Uterus (tissue), 3 donors: ENCODE measurements at regions not wholly inside any gene's neighbourhood (a gene's known extent, or its start where the extent isn't known, plus 50 kb on each side); places are given as distances from the start of the nearest gene placed in this dataset.

Source experiments
- DNase-seq, 2 donors: peaks; one replicate each; pipeline ENCODE4 v3.0.0-alpha.2; 2019 to 2020
- H3K27ac ChIP-seq, 2 donors: fragments of 200-600 bp; sonication (generic); 1 replicate in 1 of 2; 2 replicates in 1 of 2; pipeline ENCODE4 v1.5.1; 2016 to 2018
- H3K27me3 ChIP-seq, 2 donors: fragments of 200-600 bp; sonication (generic); one replicate each; pipeline ENCODE4 v1.5.1; 2018 to 2019; ENCODE audit warnings: control low read depth in 1 of 2
- H3K36me3 ChIP-seq, 2 donors: fragments of 200-600 bp; sonication (generic); one replicate each; pipeline ENCODE4 v1.5.1; 2019; ENCODE audit warnings: control low read depth in 1 of 2
- H3K4me1 ChIP-seq, 2 donors: fragments of 200-600 bp; sonication (generic); one replicate each; pipeline ENCODE4 v1.5.1; 2018 to 2019; ENCODE audit warnings: control low read depth in 1 of 2
- H3K4me3 ChIP-seq, 2 donors: fragments of 200-600 bp; sonication (generic); 1 replicate in 1 of 2; 2 replicates in 1 of 2; pipeline ENCODE4 v1.5.1; 2018 to 2019; ENCODE audit warnings: mild to moderate bottlenecking in 1 of 2
- H3K9me3 ChIP-seq, 2 donors: fragments of 200-600 bp; sonication (generic); one replicate each; pipeline ENCODE4 v1.5.1; 2019; ENCODE audit warnings: control low read depth in 1 of 2
- CTCF ChIP-seq, 4 experiments: fragments of 200-600 bp in 2 of 4; fragments of 450-650 bp in 2 of 4; sonication (generic) in 2 of 4; IDR thresholded peaks; one replicate each; pipeline ENCODE4 v1.5.1; 2016 to 2019; ENCODE audit warnings: antibody characterized with exemption in 4 of 4, mild to moderate bottlenecking in 2 of 4, moderate library complexity in 1 of 4
- POLR2A ChIP-seq, 2 donors: fragments of 450-650 bp; IDR thresholded peaks; one replicate each; pipeline ENCODE4 v1.6.1; 2016; ENCODE audit warnings: antibody characterized with exemption in 2 of 2, mild to moderate bottlenecking in 1 of 2, moderate library complexity in 1 of 2
- intact Hi-C: fragments of 100-400 bp; cut with DNase I; formaldehyde crosslinking; loops from one replicate; pipeline ENCODE4 v1.15.1; 2023; ENCODE audit warnings: low total_unique reads
- donor health status: DM: yes; HTN: yes; CAD: no.

- no peaks in the 10 kb centered on the region for H3K27me3 ChIP-seq
- no peaks in the 10 kb centered on the region for H3K9me3 ChIP-seq
- no peak for DNase-seq
- no peaks in the 10 kb centered on the region for H3K36me3 ChIP-seq
- TF ChIP-seq POLR2A (IDR thresholded peaks at IDR 0.05), result no peak
- TF ChIP-seq CTCF (IDR thresholded peaks at IDR 0.05), result no peak
- no peaks in the 10 kb centered on the region for H3K4me1 ChIP-seq
- H3K27ac ChIP-seq, result peak overlapping the region; percentile 61 to 65
- intact Hi-C loops, result no loop called here
- no peak overlapping the region for H3K4me3 ChIP-seq
Observed at GRCh38 chr12:75666939-75667334, 155.5 kb upstream of the KRR1 start.

- H3K4me3 ChIP-seq, result no peak overlapping the region
Observed at GRCh38 chr12:75666126-75666938, 154.9 kb upstream of the KRR1 start.

GRCh38 chr12:75665216-75665615 is 153.8 kb upstream of the KRR1 start:
- Histone ChIP-seq H3K9me3 (no peaks in the 10 kb centered on the region), H3K27ac (no peak overlapping the region), H3K27me3 (no peaks in the 10 kb centered on the region), H3K36me3 (no peaks in the 10 kb centered on the region), H3K4me1 (no peaks in the 10 kb centered on the region), H3K4me3 (no peak overlapping the region)
- intact Hi-C loops, result no loop called here
- no peak for TF ChIP-seq CTCF (IDR thresholded peaks at IDR 0.05)
- TF ChIP-seq POLR2A (IDR thresholded peaks at IDR 0.05), result no peak
- DNase-seq, result no peak

More at GRCh38 chr12:75666126-75666938, 154.9 kb upstream of the KRR1 start:
- TF ChIP-seq POLR2A (IDR thresholded peaks at IDR 0.05) (no peak), CTCF (IDR thresholded peaks at IDR 0.05) (no peak)
- Histone ChIP-seq H3K4me1 (no peaks in the 10 kb centered on the region), H3K27ac (peak overlapping the region; percentile 61 to 65), H3K36me3 (no peaks in the 10 kb centered on the region), H3K27me3 (no peaks in the 10 kb centered on the region), H3K9me3 (no peaks in the 10 kb centered on the region)
- intact Hi-C loops, result no loop called here
- DNase-seq, result no peak

GRCh38 chr12:75662511-75663159 is 151.2 kb upstream of the KRR1 start:
- Histone ChIP-seq H3K36me3 (no peaks in the 10 kb centered on the region), H3K4me1 (no peaks in the 10 kb centered on the region), H3K4me3 (no peak overlapping the region), H3K27ac (no peak overlapping the region), H3K27me3 (no peaks in the 10 kb centered on the region), H3K9me3 (no peaks in the 10 kb centered on the region)
- DNase-seq, result no peak
- intact Hi-C loops, result no loop called here
- TF ChIP-seq CTCF (IDR thresholded peaks at IDR 0.05), result no peak
- TF ChIP-seq POLR2A (IDR thresholded peaks at IDR 0.05), result no peak

- no peak overlapping the region for H3K27ac ChIP-seq
Observed at GRCh38 chr12:75661908-75662307, 150.5 kb upstream of the KRR1 start.

More at GRCh38 chr12:75661908-75662307, 150.5 kb upstream of the KRR1 start:
- no peak for TF ChIP-seq POLR2A (IDR thresholded peaks at IDR 0.05)
- TF ChIP-seq CTCF (IDR thresholded peaks at IDR 0.05), result no peak
- H3K4me3 ChIP-seq, result no peak overlapping the region
- no peaks in the 10 kb centered on the region for H3K27me3 ChIP-seq
- H3K36me3 ChIP-seq, result no peaks in the 10 kb centered on the region
- no peak for DNase-seq
- H3K4me1 ChIP-seq, result no peaks in the 10 kb centered on the region
- intact Hi-C loops, result no loop called here
- no peaks in the 10 kb centered on the region for H3K9me3 ChIP-seq
